ENCODE measurements at regions not wholly inside any gene's neighbourhood (a gene's known extent, or its start where the extent isn't known, plus 50 kb on each side); places are given as distances from the start of the nearest gene placed in this dataset.
"Not testable (repeated sequence)": the region's sequence is repeated elsewhere in the genome, so short reads cannot be mapped to it uniquely, and the experiment has no call there.

DNA sequence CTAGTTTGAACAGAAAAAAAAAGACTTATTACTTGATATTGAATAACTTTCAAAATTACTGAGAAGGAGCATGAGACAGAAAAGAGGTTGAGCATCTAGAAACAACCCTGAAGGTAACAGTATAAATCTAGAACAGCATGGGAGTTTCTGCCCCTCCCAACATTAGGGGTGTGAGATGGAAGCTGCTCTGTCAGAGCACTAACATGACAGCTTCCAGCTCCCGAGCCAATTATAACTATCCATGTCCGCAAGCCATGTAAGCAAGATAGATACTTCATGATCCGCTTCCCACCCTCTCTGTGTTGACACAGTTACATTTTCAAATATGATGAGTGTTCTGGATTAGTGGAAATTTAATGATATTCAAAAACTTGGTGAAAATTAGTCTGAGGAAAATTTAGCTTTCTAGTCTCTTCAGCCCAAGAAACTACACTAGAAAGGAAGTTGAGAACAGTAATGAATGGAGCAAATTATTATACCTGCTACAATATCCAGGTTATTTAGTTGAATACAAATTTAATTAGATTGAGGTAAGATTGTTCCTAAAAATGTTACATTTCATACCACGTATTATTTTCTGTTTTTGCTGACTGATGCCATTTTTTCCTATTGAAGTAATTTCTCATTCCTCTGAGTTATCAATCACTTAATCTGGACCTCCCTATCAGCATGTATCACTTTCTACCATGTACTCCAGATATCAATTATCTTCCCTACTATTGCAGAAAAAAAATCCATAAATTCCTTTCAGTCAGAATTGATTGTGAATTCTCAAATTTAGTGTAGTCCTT lies 129.3 kb upstream of the SLIT2 start:
- DNase-seq = no peak

GRCh38 chr4:20119141-20119540 lies 132.6 kb upstream of the SLIT2 start:
- DNase-seq = no peak

DNA sequence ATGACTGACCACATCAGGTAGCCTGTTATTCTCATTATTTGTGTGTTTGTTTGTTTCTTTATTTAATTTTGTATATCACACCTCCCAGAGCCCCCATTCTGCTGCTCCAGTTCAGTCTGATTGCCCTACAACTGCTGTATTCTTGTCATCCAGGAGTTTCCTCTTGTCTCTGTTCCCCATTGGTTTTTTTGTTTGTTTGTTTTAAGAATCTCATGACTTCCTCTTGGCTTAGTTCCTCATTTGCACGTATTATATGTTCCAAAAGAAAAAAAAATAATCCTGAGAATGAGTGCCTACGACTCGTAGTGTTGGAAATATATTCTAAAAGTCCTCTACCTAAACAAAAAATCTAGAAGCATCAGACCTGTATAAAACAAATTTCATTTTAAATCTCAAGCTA lies 142.3 kb upstream of the SLIT2 start:
- DNase-seq = no peak

- DNase-seq = no peak
These were observed 144.8 kb upstream of the SLIT2 start for GRCh38 chr4:20106921-20107320.

DNA sequence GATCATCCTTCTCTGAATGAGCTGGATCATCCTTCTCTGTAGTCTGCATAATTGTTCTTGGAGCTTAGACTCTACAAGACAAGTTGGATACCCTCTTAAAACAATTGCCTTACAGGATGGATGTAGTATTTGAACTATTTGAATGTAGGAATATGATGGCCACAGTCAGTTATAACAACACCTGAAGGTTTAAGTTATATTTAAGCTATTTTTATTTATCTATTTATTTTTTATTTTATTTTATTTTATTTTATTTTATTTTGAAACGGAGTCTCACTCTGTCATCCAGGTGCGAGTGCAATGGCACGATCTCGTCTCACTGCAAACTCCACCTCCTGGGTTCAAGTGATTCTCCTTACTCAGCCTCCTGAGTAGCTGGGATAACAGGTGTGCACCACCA lies 149.9 kb upstream of the SLIT2 start:
- DNase-seq = no peak

- DNase-seq = no peak
These were observed 154.8 kb upstream of the SLIT2 start for GRCh38 chr4:20096911-20097310.

GRCh38 chr4:20095805-20096541 lies 155.7 kb upstream of the SLIT2 start:
- no peak for DNase-seq

GRCh38 chr4:20091781-20092180 lies 159.9 kb upstream of the SLIT2 start:
- DNase-seq = no peak

DNA sequence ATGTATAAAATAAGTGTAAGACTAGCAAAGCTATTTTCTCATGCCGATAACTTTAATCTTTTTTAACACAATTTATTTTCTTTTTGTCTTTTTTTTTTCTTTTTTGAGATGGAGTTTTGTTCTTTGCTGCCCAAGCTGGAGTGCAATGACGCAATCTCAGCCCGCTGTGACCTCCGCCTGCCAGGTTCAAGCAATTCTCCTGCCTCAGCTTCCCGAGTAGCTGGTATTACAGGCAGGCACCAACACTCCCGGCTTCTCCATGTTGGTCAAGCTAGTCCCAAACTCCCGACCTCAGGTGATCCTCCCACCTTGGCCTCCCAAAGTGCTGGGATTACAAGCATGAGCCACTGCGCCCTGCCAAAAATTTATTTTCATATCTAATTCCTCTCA lies 164.2 kb upstream of the SLIT2 start:
- no peak for DNase-seq

DNA sequence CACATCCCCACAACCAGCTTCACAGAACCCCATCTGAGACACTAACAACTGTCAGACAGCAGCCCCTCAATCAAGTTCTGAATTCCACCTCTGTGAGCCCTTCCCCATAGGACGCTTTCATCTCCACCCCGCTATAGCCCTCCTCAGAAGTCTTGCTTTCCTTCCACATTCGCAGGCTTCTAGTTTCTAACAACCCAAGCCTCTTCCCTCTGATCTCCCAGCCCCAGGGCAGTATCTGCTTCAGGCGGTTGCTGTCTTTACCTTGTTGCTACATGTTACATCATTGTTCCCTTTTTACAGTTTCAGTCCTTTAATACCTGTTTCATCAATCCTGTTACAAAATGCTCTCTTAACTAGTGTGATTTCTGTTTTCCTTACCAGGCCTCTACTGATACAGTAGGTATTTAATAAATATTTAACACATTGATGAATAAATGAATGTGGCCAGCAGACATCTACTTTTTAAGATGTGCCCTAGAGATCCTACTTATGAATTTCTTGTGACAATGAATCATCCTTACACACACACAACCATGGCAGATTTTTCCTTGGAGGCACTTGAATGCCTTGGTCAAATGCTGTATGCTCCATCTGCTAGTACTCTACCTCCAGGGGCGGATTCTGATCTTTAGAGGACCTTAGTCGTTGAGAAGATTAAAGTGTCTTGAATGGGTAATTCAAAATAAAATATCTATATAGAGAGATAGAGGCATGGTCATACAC lies 164.7 kb upstream of the SLIT2 start:
- no peak for DNase-seq

DNA sequence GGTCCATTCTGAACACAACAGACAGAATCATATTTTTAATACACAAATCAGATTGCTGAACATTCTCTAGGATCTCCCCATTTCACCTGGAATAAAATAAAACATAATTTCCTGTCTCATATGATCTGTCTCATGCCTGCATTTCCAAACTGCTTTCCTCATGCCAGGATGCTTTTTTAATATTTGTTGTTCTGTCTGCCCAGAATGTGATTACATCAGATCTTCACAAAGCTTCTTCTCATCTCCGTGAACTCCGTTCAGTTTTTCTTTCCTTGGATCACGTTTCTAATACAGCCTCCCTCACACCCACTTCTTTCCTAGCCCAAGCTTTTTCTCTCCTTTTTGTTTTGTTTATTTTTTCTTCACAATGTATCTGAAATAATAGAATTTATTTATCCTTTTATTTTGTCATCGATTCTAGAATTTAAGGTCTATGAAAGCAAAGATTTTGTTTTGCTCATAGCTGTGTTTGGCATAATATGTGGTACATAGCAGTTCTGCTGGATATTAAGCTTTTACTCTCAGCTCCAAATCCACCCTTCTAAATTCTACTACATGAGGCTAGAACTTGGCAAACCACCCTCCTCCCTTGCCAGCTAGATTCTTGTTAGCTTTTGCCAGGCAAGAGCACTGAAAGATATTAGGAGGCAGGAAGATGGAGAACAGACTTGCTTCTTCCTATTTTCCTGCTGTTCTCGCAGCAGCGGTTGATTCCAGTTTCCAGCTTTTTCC lies 165.5 kb upstream of the SLIT2 start:
- DNase-seq = no peak

GRCh38 chr4:20085653-20086052 lies 166.1 kb upstream of the SLIT2 start:
- no peak for DNase-seq

DNA sequence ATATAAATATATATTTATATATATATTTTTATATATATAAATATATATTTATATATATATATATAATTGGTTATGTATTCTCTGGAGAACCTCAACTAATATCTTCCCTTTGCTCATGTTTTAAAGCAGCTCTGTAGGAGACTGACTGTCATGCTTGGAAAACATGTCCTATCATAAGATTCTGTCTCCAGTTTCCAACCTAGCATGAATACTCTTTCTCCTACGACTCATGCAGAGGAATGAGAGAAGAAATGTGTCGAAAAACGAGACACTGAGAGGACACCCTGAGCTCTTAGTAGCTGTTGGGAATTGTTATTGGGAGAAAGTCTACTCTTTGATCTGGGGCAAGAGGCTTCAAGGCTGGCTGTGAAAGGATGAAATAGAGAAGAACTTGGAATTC lies 166.5 kb upstream of the SLIT2 start:
- no peak for DNase-seq

- no peak for DNase-seq
These were observed 167.2 kb upstream of the SLIT2 start for GRCh38 chr4:20084488-20084887.

- no peak for DNase-seq
These were observed 173.1 kb upstream of the SLIT2 start for GRCh38 chr4:20078644-20079043.

DNA sequence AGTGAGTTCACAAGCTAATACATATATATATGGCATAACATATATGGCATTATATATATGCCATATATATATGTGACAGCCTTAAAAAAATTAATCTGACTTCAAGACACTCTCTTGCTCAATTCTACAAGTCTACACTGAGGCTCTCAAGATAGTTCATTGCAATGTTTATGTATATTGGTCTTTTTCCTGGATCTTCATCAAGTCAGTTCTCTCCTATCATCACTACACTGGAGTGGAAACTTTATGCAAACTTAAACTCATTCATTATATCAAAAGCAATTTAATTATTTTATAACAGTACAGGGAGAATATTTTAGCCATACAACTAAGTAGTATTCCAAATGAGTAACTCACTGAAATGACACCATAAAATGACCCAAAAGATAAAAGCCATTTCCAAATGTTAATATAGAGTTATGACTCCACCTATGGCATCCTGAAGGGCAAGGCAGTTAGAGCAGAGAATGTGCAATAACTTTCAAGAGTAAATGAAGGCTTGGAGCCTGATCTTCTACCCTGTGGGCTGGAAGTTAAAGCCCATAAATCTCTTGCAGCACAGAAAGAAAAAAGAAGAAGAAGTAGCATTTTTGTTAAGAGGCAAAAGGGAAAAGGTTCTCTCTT lies 176.3 kb upstream of the SLIT2 start:
- no peak for DNase-seq

DNA sequence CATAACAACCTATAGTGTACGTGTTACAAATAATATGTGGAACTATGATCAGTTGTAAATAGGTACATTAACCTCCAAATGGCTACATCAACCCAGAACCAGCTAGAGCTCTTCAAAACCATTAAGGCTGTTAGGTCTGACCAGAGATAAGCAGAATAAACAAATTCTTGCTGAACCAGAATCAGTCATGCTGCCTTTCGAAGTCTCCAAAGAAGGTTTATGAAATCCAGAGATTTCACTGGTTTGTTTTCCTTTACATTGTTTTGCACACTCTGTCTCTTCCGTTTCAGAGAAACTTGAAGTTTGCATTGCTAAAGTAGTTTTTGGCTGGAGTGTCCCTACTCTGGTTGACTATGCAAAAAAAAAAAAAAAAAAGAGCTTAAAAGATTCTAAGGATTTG lies 177.3 kb upstream of the SLIT2 start:
- no peak for DNase-seq

GRCh38 chr4:20065952-20066351 lies 185.8 kb upstream of the SLIT2 start:
- DNase-seq = no peak

- DNase-seq = not testable (repeated sequence)
These were observed 188.8 kb upstream of the SLIT2 start for GRCh38 chr4:20062857-20063256.

GRCh38 chr4:20062054-20062453 lies 189.7 kb upstream of the SLIT2 start:
- no peak for DNase-seq

GRCh38 chr4:20050768-20051167 lies 200.9 kb upstream of the SLIT2 start:
- DNase-seq = no peak

DNA sequence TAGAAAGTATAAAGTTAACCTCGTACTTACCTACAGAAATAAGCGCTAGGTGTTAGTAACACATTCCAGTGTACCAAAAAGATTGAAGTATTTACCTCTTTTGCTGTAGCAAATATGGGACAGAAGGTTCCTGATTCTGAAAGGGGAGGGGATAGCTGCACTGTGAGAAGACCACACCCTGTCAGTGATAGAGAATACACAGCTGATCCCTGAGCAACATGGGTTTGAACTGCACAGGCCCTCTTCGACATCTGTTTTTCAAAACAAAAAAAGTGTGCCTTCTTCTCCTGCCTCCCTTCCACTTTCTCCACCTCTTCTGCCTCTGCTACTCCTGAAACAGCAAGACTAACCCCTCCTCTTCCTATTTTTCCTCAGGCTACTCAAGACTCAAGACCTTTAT lies 201.8 kb upstream of the SLIT2 start:
- DNase-seq = no peak

Measured in SIG-M5 (cell line).